Mucosa of descending colon (tissue), 3 donors: ENCODE measurements at regions not wholly inside any gene's neighbourhood (a gene's known extent, or its start where the extent isn't known, plus 50 kb on each side); places are given as distances from the start of the nearest gene placed in this dataset.
A peak's percentile ranks its signal among the peaks of the same experiment; 100 is the strongest.

Experiments
- ATAC-seq: fragments of 200-7000 bp; cut with Tn5 transposase; one replicate; pipeline ENCODE4 v1.9.1; 2020; ENCODE audit warnings: mild to moderate bottlenecking, moderate library complexity
- DNase-seq, 3 donors: peaks; one replicate each; pipeline ENCODE4 v3.0.0-alpha.2; 2020
- H3K36me3 ChIP-seq: fragments of 200-600 bp; one replicate; pipeline ENCODE4 v1.8.0; 2021; ENCODE audit warnings: low read depth, mild to moderate bottlenecking
- H3K4me1 ChIP-seq: fragments of 200-600 bp; one replicate; pipeline ENCODE4 v1.8.0; 2021; ENCODE audit warnings: low read depth, mild to moderate bottlenecking
- H3K4me3 ChIP-seq: fragments of 200-600 bp; one replicate; pipeline ENCODE4 v1.8.0; 2021; ENCODE audit warnings: mild to moderate bottlenecking
- H3K9me3 ChIP-seq: fragments of 200-600 bp; one replicate; pipeline ENCODE4 v1.8.0; 2021; ENCODE audit warnings: mild to moderate bottlenecking
- CTCF ChIP-seq: fragments of 200-600 bp; IDR thresholded peaks from one replicate; pipeline ENCODE4 v1.8.0; 2022; ENCODE audit warnings: antibody characterized with exemption, mild to moderate bottlenecking
- intact Hi-C, 2 donors: fragments of 100-400 bp; cut with DNase I in 1 of 2; cut with micrococcal nuclease in 1 of 2; formaldehyde crosslinking; loops; one replicate each; pipeline versions ENCODE4 v1.11.0 to v1.11.1; 2022; cut with DNase I, micrococcal nuclease
- donor health status: DM: no; HTN: no; CAD: no; lungs with moderate emphysema.
- donor health status: DM: no; HTN: no; CAD: no.
- donor health status: DM: no; HTN: yes; CAD: no.

- no peak overlapping the region for H3K4me3 ChIP-seq
- TF ChIP-seq CTCF = no peak
- no peaks in the 10 kb centered on the region for H3K9me3 ChIP-seq
- DNase-seq = no peak
- intact Hi-C loops = no loop called here
- no peaks in the 10 kb centered on the region for H3K36me3 ChIP-seq
- H3K4me1 ChIP-seq = no peaks in the 10 kb centered on the region
- ATAC-seq = no peak
Observed at GRCh38 chr1:118334506-118334905, 149.5 kb upstream of the SPAG17 start.

- Histone ChIP-seq H3K36me3 (no peaks in the 10 kb centered on the region), H3K4me1 (no peaks in the 10 kb centered on the region), H3K4me3 (no peak overlapping the region), H3K9me3 (no peaks in the 10 kb centered on the region)
- intact Hi-C loops = no loop called here
- ATAC-seq (no peak), DNase-seq (no peak)
- TF ChIP-seq CTCF = no peak
Observed at GRCh38 chr1:118333601-118334210, 148.7 kb upstream of the SPAG17 start.

GRCh38 chr1:118326960-118327629 lies 142.1 kb upstream of the SPAG17 start:
- peak; percentile 71 for ATAC-seq
- Histone ChIP-seq H3K4me3 (no peak overlapping the region), H3K4me1 (no peaks in the 10 kb centered on the region), H3K36me3 (no peaks in the 10 kb centered on the region), H3K9me3 (no peaks in the 10 kb centered on the region)
- DNase-seq = peak in 1 of 3 donors; percentile 10
- intact Hi-C loops = no loop called here
- no peak for TF ChIP-seq CTCF

GRCh38 chr1:118325550-118326225 lies 140.7 kb upstream of the SPAG17 start:
- intact Hi-C loops = no loop called here
- no peak for DNase-seq
- no peak for ATAC-seq
- Histone ChIP-seq H3K36me3 (no peaks in the 10 kb centered on the region), H3K9me3 (no peaks in the 10 kb centered on the region), H3K4me3 (no peak overlapping the region), H3K4me1 (no peaks in the 10 kb centered on the region)
- no peak for TF ChIP-seq CTCF

- H3K36me3 ChIP-seq = no peaks in the 10 kb centered on the region
- H3K4me1 ChIP-seq = no peaks in the 10 kb centered on the region
- DNase-seq = no peak
- TF ChIP-seq CTCF = no peak
- no peak for ATAC-seq
- no peak overlapping the region for H3K4me3 ChIP-seq
- intact Hi-C loops = no loop called here
- no peaks in the 10 kb centered on the region for H3K9me3 ChIP-seq
Observed at GRCh38 chr1:118323246-118323645, 138.2 kb upstream of the SPAG17 start.
